ENCODE measurements at regions not wholly inside any gene's neighbourhood (a gene's known extent, or its start where the extent isn't known, plus 50 kb on each side); places are given as distances from the start of the nearest gene placed in this dataset.

- Histone ChIP-seq H3K27ac (peak overlapping the region in 7 of 11 experiments; percentile 27 to 83 (median 59); a peak in 12 of 22 replicates), H3K4me2 (peak overlapping the region in 8 of 11 experiments; percentile 16 to 79 (median 50); a peak in 13 of 22 replicates), H3K4me3 (no peak overlapping the region)
These were observed 1013.3 kb downstream of the TUSC7 start for GRCh38 chr3:117722856-117723255.

GRCh38 chr3:117723825-117724224 is 1014.2 kb downstream of the TUSC7 start:
- Histone ChIP-seq H3K9me3 (replicated peaks in 1 of 11) (no peaks in the 10 kb centered on the region), H3K27ac (peak overlapping the region in 3 of 11 experiments; percentile 21 to 83 (median 76); a peak in 3 of 22 replicates), H4K20me1 (no peaks in the 10 kb centered on the region), H3K36me3 (no peaks in the 10 kb centered on the region), H3K27me3 (no peaks in the 10 kb centered on the region), H3K9ac (no peak overlapping the region), H3K4me2 (peak overlapping the region in 4 of 11 experiments; percentile 46 to 79 (median 70); a peak in 5 of 22 replicates), H3K4me3 (no peak overlapping the region), H3K4me1 (peaks cover 0 to 48% (median 20%) of the 10 kb centered on the region in 10 experiments; a peak in 14 of 20 replicates)
- TF ChIP-seq Cebpa-rat (IDR thresholded peaks at IDR 0.05): no peak

More at GRCh38 chr3:117722856-117723255, 1013.3 kb downstream of the TUSC7 start:
- H3K9me3 ChIP-seq (replicated peaks in 1 of 11): no peaks in the 10 kb centered on the region
- peak overlapping the region in 2 of 11 experiments; percentile 53 to 63; a peak in 2 of 22 replicates for H3K9ac ChIP-seq
- no peak for TF ChIP-seq Cebpa-rat (IDR thresholded peaks at IDR 0.05)
- peaks cover 0 to 48% (median 20%) of the 10 kb centered on the region in 10 experiments; a peak in 14 of 20 replicates for H3K4me1 ChIP-seq
- H3K27me3 ChIP-seq: no peaks in the 10 kb centered on the region
- no peaks in the 10 kb centered on the region for H4K20me1 ChIP-seq
- H3K36me3 ChIP-seq: no peaks in the 10 kb centered on the region

- Histone ChIP-seq H3K27ac (no peak overlapping the region), H3K36me3 (no peaks in the 10 kb centered on the region), H3K27me3 (no peaks in the 10 kb centered on the region), H4K20me1 (no peaks in the 10 kb centered on the region), H3K4me3 (no peak overlapping the region), H3K9me3 (replicated peaks in 1 of 11) (no peaks in the 10 kb centered on the region), H3K4me2 (no peak overlapping the region), H3K9ac (no peak overlapping the region), H3K4me1 (peaks cover 0 to 48% (median 20%) of the 10 kb centered on the region in 10 experiments; a peak in 14 of 20 replicates)
- TF ChIP-seq Cebpa-rat (IDR thresholded peaks at IDR 0.05): no peak
These were observed 1015.7 kb downstream of the TUSC7 start for GRCh38 chr3:117725314-117725713.

GRCh38 chr3:117726776-117727175 is 1017.2 kb downstream of the TUSC7 start:
- no peaks in the 10 kb centered on the region for H3K36me3 ChIP-seq
- H3K27ac ChIP-seq: no peak overlapping the region
- no peak overlapping the region for H3K9ac ChIP-seq
- H3K4me2 ChIP-seq: no peak overlapping the region
- H4K20me1 ChIP-seq: no peaks in the 10 kb centered on the region
- H3K4me1 ChIP-seq: peaks cover 0 to 34% (median 11%) of the 10 kb centered on the region in 10 experiments; a peak in 14 of 20 replicates
- no peak overlapping the region for H3K4me3 ChIP-seq
- TF ChIP-seq Cebpa-rat (IDR thresholded peaks at IDR 0.05): no peak
- H3K9me3 ChIP-seq (replicated peaks in 1 of 11): no peaks in the 10 kb centered on the region
- H3K27me3 ChIP-seq: no peaks in the 10 kb centered on the region

GRCh38 chr3:117728226-117728625 is 1018.6 kb downstream of the TUSC7 start:
- H3K27ac ChIP-seq: no peak overlapping the region
- no peaks in the 10 kb centered on the region for H4K20me1 ChIP-seq
- TF ChIP-seq Cebpa-rat (IDR thresholded peaks at IDR 0.05): no peak
- no peaks in the 10 kb centered on the region for H3K36me3 ChIP-seq
- peaks cover 0 to 21% (median 1%) of the 10 kb centered on the region in 10 experiments; a peak in 12 of 20 replicates for H3K4me1 ChIP-seq
- no peak overlapping the region for H3K4me3 ChIP-seq
- H3K9ac ChIP-seq: no peak overlapping the region
- H3K4me2 ChIP-seq: no peak overlapping the region
- H3K27me3 ChIP-seq: no peaks in the 10 kb centered on the region
- no peaks in the 10 kb centered on the region for H3K9me3 ChIP-seq (replicated peaks in 1 of 11)

- Histone ChIP-seq H3K4me1 (no peaks in the 10 kb centered on the region), H3K4me2 (no peak overlapping the region), H3K36me3 (no peaks in the 10 kb centered on the region), H3K4me3 (no peak overlapping the region), H4K20me1 (no peaks in the 10 kb centered on the region), H3K9ac (no peak overlapping the region), H3K9me3 (replicated peaks in 1 of 11) (no peaks in the 10 kb centered on the region), H3K27ac (no peak overlapping the region), H3K27me3 (no peaks in the 10 kb centered on the region)
- TF ChIP-seq Cebpa-rat (IDR thresholded peaks at IDR 0.05): no peak
These were observed 1024.9 kb downstream of the TUSC7 start for GRCh38 chr3:117734496-117734895.

- Histone ChIP-seq H3K9ac (no peak overlapping the region), H3K27ac (no peak overlapping the region), H3K36me3 (no peaks in the 10 kb centered on the region), H3K4me1 (no peaks in the 10 kb centered on the region), H3K4me3 (no peak overlapping the region), H3K9me3 (replicated peaks in 1 of 11) (no peaks in the 10 kb centered on the region), H3K27me3 (no peaks in the 10 kb centered on the region), H4K20me1 (no peaks in the 10 kb centered on the region), H3K4me2 (no peak overlapping the region)
- TF ChIP-seq Cebpa-rat (IDR thresholded peaks at IDR 0.05): no peak
These were observed 1026.0 kb downstream of the TUSC7 start for GRCh38 chr3:117735481-117736101.

GRCh38 chr3:117736846-117737245 is 1027.3 kb downstream of the TUSC7 start:
- Histone ChIP-seq H3K9me3 (replicated peaks in 1 of 11) (no peaks in the 10 kb centered on the region), H3K4me1 (no peaks in the 10 kb centered on the region), H3K9ac (no peak overlapping the region), H3K4me3 (no peak overlapping the region), H3K4me2 (no peak overlapping the region), H3K27me3 (no peaks in the 10 kb centered on the region), H4K20me1 (no peaks in the 10 kb centered on the region), H3K36me3 (no peaks in the 10 kb centered on the region), H3K27ac (no peak overlapping the region)
- TF ChIP-seq Cebpa-rat (IDR thresholded peaks at IDR 0.05): no peak

GRCh38 chr3:117743993-117744392 is 1034.4 kb downstream of the TUSC7 start:
- no peak overlapping the region for H3K4me2 ChIP-seq
- H3K9ac ChIP-seq: no peak overlapping the region
- peaks cover 0 to 6% (median 0%) of the 10 kb centered on the region in 11 experiments; a peak in 1 of 22 replicates for H3K9me3 ChIP-seq (replicated peaks in 1 of 11)
- TF ChIP-seq Cebpa-rat (IDR thresholded peaks at IDR 0.05): no peak
- H3K4me1 ChIP-seq: no peaks in the 10 kb centered on the region
- no peaks in the 10 kb centered on the region for H3K36me3 ChIP-seq
- H3K27ac ChIP-seq: no peak overlapping the region
- no peaks in the 10 kb centered on the region for H3K27me3 ChIP-seq
- H3K4me3 ChIP-seq: no peak overlapping the region
- no peaks in the 10 kb centered on the region for H4K20me1 ChIP-seq

- TF ChIP-seq Cebpa-rat (IDR thresholded peaks at IDR 0.05): no peak
- no peaks in the 10 kb centered on the region for H3K36me3 ChIP-seq
- no peaks in the 10 kb centered on the region for H3K4me1 ChIP-seq
- no peak overlapping the region for H3K4me2 ChIP-seq
- H3K9me3 ChIP-seq (replicated peaks in 1 of 11): peaks cover 0 to 7% (median 0%) of the 10 kb centered on the region in 11 experiments; a peak in 1 of 22 replicates
- no peaks in the 10 kb centered on the region for H4K20me1 ChIP-seq
- H3K4me3 ChIP-seq: no peak overlapping the region
- H3K27ac ChIP-seq: no peak overlapping the region
- no peaks in the 10 kb centered on the region for H3K27me3 ChIP-seq
- H3K9ac ChIP-seq: no peak overlapping the region
These were observed 1035.4 kb downstream of the TUSC7 start for GRCh38 chr3:117744935-117745334.
